HT1080 (cell line): ENCODE measurements at regions not wholly inside any gene's neighbourhood (a gene's known extent, or its start where the extent isn't known, plus 50 kb on each side); places are given as distances from the start of the nearest gene placed in this dataset.
"Not testable (repeated sequence)": the region's sequence is repeated elsewhere in the genome, so short reads cannot be mapped to it uniquely, and the experiment has no call there.

Experiments
- DNase-seq: peaks from one replicate; pipeline ENCODE4 v3.0.0-alpha.2; 2015; ENCODE audit warnings: low read depth

- no peak for DNase-seq
Observed at GRCh38 chr12:104906695-104907094, 51.4 kb downstream of the SLC41A2 start.

DNA sequence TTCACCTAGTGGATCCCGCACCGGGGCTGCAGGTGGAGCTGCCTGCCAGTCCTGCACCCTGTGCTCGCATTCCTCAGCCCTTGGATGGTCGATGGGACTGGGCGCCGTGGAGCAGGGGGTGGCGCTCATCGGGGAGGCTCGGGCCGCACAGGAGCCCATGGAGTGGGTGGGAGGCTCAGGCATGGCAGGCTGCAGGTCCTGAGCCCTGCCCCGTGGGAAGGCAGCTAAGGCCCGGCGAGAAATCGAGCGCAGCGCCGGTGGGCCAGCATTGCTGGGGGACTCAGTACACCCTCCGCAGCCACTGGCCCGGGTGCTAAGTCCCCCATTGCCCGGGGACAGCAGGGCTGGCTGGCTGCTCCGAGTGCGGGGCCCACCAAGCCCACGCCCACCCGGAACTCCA, 52.6 kb downstream of the SLC41A2 start:
- DNase-seq: not testable (repeated sequence)

GRCh38 chr12:104903648-104904423, 54.3 kb downstream of the SLC41A2 start:
- no peak for DNase-seq

DNA sequence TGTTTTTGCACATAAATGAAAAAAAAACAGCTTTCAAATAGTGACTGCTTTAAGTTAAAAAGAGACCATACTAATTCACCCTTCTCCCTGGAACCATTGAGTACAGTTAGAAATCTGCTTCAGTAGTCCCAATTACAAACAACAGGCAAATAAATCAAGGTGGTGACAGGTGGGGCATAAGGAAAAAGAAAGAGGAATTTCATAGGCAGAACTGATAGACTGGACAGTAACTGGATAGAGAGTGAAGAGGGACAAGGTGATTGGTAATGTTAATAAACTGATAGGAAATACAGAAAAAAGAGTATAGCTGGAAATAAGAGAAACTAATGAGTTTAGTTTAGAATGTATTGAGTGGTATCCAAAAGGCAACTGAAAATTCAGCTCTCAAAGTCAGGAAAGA, 56.0 kb downstream of the SLC41A2 start:
- no peak for DNase-seq

- DNase-seq: no peak
Observed at GRCh38 chr12:104896710-104897109, 61.4 kb downstream of the SLC41A2 start.

DNA sequence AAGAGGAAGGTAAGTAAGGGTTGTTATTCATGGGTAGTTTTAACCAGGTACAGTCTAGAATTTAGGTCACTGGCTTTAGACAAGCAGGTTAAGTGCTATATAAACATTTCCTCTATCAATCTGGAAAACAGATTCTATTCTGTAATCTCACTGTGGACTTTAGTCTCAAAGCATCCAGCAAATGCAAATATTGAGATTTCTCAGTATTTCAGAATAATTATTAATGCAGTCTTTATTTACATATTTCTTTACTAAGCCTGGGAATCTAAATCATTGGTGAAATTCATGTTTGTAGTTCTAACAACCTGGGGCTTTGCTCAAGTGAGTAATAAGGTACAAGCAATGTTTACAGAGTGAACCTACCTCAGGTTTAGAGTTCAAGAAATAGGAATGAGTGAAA, 61.9 kb downstream of the SLC41A2 start:
- no peak for DNase-seq

DNA sequence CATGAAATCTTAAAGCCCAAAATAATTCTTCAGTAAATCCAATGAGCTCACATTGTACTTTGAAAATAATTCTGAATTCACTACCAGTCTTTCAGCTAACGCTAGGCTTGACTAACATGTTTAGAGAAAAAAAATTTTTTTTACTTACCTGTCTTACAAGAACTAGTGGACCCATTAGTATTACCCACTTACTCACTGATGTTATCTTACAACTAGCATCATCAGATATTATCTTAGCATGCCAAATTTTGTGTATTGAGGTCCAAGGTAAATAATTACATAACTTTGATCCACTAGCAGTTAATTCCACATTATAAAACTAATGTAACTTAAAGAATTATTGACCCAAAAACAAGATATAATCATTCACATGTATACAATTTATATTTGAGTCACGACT, 62.7 kb downstream of the SLC41A2 start:
- DNase-seq: no peak

GRCh38 chr12:104890476-104891096, 67.5 kb downstream of the SLC41A2 start:
- DNase-seq: no peak

- no peak for DNase-seq
Observed at GRCh38 chr12:104889735-104890134, 68.4 kb downstream of the SLC41A2 start.

DNA sequence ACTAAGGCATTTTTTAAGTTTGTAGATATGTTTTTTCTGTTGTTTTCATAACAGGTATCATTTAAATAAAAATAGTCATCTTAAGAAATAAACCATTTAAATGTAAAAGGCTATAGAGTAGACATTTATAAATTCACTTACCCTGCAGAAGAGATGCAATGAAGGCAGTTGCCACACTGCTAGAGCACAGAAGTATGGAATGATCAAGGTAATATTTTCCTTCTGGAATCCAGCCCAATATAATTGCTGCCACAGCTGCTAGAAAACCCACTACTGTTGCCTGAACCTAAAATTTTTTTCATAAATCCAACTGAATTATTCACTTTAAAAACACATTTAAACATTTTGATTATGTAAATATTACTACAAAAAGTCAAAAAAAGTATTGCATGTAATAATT, 69.2 kb downstream of the SLC41A2 start:
- no peak for DNase-seq

DNA sequence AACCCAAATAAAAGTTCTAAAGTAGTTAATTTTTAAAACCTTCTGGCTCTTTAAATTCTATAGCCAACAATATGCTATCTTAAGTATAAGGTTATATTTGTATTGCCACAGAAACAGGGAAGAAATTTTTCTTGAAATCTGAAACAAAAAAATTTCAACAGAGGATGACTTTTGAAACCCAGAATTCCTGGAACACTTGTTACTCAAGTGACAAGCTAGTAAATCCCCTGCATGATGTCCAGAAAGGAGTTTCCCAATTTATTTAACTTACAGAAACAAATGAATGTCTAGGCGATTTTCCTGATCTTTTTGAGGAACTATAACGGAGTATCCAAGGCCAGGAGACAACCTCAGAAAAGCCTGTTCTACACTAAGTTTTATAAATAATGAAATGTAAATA, 69.6 kb downstream of the SLC41A2 start:
- no peak for DNase-seq

GRCh38 chr12:104887452-104887851, 70.6 kb downstream of the SLC41A2 start:
- no peak for DNase-seq

DNA sequence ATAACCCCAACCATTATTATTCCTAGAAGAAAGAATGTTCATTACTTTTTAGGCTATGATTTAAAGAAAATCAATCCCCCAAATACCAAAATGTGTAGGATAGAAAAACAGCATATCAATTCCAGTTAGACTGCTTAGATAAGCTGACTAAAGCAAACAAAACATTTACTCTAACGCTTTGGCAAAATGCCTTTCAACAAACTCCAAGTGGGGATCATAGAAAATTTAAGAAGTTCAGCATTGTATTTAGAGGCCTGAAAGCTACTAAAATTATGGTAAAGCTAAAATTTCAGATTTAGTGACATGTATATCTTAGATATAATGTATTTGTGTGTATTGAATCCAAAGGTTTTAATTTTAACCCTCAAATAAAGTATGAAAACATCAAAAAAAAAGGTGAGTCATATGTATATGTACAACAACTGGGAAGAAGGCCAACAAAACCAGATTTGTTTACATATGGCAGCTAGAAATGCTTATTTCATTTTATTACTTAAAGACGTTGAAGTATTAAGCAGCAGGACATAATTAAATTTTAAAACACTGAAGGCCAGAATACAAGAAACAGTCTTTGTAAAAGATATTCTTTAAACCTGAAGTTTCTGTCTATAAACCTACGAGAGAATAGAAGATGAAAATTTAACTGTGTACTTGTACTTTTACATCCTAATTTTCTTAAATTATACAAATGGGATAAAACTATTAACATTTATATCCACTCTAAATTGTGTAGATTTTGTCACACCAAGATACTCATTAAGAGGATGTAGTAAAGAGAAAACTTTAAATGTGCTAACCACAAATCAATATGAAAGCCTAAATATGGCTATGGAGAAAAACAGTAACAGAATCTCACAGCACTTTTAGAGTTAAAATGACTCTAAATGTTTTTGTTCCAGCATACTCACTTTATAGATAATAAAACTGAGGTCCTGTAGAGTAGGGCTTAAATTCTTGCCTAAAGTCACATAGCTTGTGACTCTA, 71.4 kb downstream of the SLC41A2 start:
- no peak for DNase-seq

DNA sequence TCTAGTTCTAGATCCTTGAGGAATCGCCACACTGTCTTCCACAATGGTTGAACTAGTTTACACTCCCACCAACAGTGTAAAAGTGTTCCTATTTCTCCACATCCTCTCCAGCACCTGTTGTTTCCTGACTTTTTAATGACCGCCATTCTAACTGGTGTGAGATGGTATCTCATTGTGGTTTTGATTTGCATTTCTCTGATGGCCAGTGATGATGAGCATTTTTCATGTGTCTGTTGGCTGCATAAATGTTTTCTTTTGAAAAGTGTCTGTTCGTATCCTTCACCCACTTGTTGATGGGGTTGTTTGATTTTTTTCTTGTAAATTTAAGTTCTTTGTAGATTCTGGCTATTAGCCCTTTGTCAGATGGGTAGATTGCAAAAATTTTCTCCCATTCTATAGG, 79.2 kb downstream of the SLC41A2 start:
- not testable (repeated sequence) for DNase-seq

DNA sequence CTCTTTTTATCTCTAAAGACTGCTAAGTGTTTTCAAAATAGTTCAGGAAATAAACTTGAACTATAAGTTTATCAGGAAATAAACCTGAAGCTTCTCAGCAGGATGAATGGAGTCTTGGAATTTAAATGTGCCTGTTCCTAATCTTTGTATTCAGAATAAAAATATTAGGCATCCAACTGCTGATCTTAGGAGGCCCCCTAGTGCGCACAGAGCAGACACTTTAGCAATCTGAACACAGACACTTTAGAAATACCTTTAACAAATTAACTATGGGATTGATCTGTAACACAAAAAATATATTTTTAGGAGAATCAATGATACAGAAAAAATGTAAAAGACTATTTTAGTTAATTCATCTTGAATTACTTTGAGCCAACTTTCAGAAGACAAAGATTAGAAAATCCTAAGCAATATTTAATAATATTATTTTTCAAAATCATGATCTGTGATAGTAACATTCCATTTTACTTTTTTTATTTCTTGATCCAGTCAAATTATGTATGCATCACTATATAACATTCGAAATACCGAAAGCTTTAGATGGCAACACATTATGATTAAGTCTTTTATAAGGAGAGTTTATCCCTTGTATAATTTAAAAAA, 80.9 kb downstream of the SLC41A2 start:
- DNase-seq: peak; percentile 23

GRCh38 chr12:104873374-104873773, 84.7 kb downstream of the SLC41A2 start:
- peak; percentile 6 for DNase-seq

GRCh38 chr12:104870797-104871196, 87.3 kb downstream of the SLC41A2 start:
- DNase-seq: no peak

DNA sequence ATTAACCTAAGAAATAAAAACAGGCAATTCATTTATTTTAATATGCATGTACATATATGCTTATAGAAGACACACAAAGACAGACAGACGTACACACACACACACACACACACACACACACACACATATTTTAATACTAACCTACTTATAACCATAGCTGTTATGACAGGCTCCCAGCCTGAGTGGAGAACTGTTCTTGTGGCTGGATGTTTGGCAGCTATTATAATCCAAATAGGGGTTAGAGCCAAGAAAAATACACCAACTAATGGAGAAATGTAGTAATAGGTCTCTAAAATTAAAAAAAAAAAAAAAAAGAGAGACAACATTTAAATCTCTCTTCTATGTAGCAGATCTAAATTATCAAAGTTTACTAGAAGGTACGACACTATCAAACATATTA, 91.8 kb downstream of the SLC41A2 start:
- DNase-seq: no peak

GRCh38 chr12:104865080-104865479, 93.0 kb downstream of the SLC41A2 start:
- DNase-seq: no peak

- no peak for DNase-seq
Observed at GRCh38 chr12:104864668-104865067, 93.4 kb downstream of the SLC41A2 start.

DNA sequence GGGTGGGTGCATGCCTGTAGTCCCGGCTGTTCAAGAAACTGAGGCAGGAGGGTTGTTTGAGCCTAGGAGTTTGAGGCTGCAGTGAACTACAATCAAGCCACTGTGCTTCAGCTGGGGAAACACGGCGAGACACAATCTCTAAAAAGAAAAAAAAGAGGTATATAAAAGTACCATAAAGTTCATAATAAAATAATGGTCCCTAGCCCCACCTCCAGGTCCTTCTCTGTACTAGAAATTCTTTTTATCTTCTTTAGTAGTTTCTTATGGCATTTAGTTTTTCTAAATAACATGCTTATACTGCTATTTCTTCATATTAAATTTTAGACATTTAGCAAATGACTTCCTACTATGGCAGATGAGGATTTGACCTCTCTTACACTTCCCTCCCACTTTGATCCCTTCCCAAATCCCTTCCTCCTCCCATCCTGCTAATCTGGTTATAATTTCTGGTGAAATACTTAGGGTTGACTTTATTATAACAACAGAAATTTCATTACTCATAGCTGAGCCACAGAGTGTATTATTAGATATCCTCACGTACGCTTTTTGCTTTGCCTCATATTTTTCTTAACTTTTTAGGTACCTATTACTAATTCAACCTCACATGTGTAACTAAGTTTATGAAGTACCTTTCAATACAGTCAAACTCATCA, 94.7 kb downstream of the SLC41A2 start:
- no peak for DNase-seq
